HPDE6-E6E7 (cell line): ENCODE measurements at regions not wholly inside any gene's neighbourhood (a gene's known extent, or its start where the extent isn't known, plus 50 kb on each side); places are given as distances from the start of the nearest gene placed in this dataset.

Source experiments
- DNase-seq: peaks from one replicate; pipeline ENCODE4 v3.0.0; 2011; ENCODE audit warnings: missing footprints; ENCODE audit errors: extremely low spot score

DNA sequence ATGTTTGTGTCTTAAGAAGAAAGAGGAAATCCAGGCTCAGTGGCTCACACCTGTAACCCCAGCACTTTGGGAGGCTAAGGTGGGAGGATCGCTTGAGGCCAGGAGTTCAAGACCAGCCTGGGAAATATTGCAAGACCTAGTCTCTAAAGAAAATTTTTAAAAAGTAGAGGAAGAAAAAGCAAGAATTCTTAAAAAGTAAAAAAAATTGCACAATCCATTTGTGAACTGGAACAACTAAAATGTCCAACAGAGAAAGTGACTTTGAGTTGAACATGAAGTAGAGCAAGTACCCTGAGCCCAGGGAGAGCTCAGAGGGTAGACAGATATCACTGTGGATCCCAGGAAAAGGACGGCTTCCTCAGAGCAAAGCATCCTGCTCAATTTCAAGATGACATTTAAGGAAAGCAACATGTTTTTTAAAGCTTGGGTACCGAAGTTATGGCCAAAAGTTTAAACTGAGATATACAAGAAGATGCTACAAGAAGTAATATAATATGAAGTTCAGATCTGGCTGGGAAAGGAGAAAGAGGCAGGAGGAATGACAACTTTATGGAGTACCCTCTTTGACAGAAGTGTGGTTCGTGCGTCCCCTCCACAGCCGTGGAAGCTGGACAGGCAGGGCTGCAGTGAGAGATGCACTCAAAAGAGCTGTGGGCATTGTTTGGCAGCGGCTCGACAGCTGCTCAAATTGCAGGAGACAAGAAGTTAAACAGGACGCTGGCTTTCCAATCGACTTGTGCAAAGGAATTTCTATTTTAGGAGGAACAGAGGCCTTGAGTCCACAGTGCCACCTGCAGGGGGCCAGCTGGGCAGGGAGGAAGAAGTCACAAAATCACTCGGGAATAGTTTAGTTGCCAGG, 201.3 kb downstream of the JCAD start:
- peak; percentile 15 for DNase-seq

DNA sequence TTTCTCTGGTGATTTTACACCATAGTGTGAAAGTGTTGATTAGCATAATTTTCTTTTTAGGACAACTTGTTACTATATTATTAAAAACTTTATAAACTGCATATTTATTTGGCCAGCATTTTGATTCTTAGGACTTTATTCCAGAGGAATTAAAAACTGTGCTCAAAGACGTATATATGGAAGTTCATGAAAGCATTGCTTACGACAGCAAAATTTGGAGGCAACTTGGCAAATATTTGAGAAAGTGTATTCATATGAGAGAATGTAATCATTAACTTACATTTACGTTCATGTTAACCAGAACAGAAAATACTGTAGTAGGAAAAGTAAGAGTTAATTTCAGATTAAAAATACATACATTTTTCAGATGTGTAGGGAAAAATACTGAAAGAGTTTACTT, 203.1 kb downstream of the JCAD start:
- no peak for DNase-seq

DNA sequence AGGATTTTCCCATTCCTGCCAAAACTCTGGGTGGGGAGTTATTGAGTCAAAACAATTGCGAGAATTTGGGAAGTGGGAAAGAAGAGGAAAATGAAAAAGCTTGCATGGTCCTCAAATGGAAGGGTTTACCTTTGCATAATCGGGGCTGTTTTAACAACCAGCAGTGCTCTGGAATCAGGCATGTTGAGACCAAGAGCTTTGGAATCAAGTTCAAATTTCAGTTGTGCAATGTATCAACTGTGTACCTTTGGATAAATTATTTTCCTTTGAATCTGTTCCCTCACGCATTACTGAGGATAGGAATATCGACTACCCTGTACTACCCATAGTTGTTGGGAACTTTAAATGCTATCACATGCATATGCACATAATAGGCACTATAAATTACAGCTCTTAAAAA, 205.5 kb downstream of the JCAD start:
- DNase-seq, result no peak

DNA sequence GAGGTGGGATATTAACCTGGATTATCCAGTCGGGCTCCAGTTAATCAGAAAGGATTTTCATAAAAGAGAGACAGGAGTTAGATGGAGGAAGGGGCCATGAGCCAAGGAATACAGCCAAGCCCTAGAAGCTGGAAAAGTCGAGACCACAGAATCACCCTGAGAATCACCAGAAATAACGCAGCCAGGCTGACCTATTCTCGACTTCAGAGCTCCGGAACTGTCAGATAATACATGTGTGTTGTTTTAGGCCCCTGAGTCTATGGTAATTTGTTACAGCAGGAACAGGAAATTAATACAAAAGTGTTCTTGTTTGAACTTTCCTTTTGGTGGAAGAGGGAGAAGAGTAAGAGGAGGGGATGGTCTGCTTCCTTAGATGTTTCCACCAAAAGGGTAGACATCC, 208.1 kb downstream of the JCAD start:
- no peak for DNase-seq

DNA sequence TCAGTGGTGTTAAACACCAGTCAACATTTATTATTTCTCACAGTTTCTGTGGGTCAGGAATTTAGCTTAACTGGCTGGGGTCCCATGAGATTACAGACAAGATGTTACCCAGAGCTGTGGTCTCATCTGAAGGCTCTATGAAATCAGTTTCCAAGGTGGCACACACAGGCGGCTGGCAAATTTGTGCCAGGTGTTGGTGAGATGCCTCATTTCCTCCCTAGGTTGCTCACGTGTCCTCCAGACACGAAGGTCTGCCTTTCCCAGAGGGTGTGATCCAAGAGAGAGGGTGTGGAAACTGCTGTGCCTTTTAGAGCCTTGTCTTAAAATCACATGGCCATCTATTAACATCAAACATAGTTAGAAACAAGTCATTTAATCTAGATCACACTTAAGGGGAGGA, 209.0 kb downstream of the JCAD start:
- DNase-seq, result no peak

DNA sequence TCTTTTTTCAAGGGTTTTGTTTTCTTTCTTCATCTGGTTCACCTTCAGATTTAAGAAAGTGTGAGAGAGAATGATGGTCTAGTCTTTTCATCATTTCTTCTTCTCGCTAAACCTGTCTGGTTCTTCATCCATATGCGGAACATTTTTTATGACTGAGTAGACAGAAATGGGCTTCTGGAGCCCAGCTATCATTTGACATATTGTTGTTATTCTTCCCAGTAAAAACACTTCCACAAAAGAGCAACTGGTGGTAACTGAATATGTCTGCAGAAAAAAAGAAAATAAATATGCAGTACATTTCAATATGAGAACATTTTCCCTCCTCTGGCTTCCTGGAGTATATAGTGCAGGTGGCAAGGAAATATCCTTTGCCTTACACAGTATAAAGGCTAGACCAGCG, 209.5 kb downstream of the JCAD start:
- DNase-seq, result no peak

DNA sequence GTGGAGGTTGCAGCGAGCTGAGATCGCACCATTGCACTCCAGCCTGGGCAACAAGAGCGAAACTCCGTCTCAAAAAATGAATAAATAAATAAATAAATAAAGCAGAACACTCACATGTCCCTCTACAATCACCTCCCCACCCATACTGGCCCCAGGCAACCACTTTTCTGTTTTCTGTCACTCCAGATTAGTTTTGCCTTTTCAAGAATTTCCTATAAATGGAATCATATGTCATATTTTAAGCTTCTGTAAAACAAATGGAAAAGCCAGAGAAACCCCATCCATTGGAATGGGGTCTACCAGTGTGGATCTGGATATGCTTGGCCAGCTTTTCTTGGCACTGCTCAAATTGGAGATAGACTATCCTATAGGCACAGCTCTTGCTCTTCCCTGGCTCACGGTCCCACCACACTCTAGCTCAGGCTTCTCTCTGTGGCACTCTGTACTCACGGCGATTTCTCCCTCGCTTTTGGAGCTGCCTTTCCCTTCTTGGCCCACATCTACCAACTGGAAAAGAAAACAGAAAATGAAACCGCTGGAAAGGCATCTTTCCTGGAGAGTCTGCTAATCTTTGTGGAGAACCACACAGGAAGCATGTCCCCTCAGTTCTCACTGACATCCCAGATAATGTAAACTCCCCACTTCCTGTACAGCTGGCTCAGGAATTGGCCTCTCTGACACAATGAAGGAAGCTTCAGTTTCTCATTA, 210.1 kb downstream of the JCAD start:
- no peak for DNase-seq

DNA sequence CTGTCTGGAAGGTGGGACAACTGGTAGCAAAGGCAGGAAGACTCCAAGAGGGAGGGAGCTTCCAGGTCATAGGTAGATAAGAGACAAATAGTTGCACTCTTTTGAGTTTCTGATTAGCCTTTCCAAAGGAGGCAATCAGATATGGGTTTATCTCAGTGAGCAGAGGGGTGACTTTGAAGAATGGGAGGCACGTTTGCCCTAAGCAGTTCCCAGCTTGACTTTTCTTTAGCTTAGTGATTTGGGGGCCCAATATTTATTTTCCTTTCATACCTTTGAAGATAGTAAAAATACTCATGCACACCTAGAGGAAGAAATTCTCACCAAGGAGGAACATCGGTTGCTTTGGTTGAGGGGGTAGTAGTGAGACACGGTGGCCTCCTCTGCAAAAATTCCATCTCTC, 212.1 kb upstream of the SVIL start:
- DNase-seq, result no peak

DNA sequence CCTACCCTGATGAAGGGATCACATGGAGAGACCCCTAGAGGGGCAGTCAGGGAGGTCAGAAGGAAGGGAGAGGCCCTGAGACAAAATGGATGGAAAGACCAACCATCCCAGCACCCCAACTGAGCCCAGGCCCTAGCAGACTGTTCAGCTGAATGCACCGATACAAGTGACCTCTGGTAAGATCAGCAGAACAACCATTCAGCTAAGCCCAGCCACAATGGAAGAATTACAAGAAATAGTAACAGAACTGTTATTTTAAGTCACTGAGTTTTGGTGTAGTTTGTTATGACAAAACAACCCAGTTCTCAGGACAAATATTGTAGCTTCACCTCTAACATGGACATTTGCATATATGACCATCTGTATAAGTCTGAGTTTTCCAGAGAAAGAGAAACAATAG, 210.4 kb upstream of the SVIL start:
- no peak for DNase-seq

DNA sequence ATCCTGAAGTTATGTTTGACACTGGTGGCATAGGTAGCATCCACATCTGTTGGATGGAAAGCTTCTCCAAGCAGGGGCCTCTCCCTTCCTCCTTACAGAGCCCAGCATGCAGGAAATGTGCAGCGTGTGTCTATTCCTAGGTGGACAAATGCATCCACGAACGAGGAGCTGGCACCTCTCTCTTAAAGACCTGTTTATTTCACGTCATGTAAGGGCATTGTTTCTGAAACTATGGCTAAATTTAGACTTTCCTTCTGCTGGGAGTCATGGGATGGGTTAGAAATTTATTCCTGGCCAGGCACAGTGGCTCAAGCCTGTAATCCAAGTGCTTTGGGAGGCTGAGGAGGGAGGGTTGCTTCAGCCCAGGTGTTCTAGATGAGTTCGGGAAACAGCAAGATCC, 208.4 kb upstream of the SVIL start:
- no peak for DNase-seq

DNA sequence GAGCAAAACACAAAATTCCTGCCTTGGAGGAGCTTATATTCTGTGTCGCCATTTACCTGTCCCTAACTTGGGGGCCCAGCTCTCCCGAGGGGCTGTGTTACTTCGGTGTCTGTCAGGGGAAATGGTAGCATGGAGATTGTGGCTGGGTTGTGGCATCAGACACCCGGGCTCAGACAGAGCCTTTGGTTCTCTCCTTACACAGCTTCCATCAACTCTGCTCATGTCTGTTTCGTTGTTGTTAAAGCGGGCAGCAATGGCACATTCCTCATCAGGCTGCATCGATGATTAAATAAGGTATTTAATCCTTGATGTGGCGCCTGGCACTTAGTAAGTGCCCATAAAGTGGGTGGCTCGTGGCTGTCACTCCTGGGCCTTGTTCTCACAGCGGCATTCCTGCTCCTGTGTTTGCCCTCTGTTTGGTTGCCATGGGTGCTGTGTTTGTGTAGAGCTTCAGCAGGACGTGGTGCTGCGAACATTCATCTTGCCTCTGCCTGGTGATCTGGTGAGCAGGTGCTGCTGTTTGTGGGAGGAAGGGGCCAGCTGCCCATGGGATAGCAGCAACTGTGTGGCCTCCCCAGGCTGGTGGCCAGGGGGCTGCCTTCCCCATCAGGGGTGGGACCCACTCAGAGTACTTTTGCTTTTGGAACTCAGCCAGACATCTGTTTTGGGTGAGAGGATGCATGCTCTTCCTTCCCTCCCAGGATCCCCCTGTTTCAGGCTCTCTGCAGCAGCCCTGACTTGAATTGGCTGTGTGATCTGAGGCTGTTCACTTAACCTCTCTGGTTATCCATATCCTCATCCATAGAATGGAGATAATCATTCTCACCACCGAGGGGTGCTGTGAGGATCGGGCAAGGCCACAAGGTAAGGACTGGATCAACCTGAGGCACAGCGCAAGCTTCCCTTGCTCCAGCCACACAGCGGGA, 207.2 kb upstream of the SVIL start:
- no peak for DNase-seq

DNA sequence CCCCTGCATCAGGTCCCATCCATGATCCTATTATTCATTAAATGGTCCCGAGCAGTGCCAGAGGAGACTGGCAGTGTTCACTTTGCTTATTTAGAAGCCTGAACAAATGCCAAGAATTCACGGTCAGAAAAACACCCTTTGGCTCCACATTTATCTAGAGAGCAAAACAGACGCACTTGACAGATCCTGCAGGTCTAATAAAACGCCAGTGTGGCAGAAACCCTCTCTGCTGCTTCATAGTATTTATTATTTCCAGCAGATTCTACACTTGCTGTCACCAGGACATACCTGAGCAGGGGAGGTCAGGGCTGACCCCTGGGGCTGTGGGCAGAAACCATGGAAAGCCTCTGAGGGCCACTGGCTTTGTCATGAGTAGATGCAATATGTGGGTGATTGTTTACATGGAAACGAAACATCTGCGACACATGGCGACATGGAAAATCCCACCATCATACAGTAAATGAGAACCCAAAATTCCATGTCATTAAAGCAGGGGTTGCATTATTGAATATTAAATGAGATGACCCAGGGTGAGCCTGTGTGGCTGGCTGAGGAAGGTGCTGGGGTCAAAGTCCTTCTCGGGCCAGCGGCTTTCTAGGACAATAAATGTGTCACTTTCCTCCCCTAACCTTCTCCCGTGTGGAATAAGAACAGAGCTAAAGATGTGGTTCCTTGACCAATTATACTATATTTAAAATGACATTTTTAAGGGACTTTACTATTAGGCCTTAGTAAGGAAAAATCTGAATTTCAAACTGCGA, 205.9 kb upstream of the SVIL start:
- no peak for DNase-seq

DNA sequence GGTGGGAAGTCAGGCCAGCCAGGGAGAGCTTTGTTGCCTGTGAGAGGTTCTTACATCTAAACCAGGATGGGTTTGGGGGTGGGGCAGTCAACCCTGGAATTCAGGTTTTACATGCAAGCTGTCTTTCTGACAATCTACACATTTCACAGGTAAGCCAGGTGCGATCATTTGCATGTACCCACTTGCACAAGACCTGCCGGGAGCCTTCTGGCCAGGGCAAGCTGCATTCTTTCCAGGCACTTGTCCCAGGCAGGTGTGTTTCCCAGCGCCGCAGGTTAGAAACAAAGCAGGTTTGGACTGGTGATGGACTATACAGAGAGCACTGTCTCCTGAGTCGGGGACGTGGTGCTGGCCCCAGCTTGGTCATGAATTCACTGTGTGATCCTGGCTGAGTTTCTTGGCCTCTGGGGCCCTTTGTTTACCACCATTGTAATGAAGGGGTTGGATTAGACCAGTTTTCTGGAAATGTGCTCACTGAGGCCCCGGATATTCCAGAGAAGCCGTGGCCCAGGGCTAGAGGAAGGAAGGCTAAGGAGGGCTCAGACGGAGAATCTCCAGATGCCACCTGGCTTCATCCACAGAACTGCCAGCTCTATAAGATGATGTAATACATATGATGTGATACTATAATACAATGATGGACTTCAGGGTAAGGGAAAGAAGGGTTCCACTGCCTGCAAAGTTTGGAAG, 205.2 kb upstream of the SVIL start:
- DNase-seq, result peak; percentile 55

DNA sequence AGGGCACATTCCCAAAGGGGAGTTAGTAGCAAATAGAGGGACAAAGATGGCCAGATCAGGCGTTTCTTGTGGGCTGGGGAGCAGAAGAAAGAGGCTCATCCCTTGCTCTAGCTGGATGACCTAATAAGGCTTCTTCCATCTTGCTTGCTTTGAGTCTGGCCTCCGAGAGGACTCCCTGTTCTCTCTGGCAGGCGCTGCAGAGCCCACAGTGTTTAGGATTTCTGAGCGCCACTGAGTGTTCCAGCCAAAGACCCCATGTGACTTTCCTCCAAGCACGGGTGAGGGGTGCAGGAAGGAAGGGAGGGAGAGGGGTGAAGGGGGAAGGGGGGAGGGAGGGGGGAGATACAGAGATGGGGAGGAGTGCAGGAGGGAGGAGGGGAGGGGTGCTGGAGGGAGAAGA, 203.8 kb upstream of the SVIL start:
- DNase-seq, result no peak

DNA sequence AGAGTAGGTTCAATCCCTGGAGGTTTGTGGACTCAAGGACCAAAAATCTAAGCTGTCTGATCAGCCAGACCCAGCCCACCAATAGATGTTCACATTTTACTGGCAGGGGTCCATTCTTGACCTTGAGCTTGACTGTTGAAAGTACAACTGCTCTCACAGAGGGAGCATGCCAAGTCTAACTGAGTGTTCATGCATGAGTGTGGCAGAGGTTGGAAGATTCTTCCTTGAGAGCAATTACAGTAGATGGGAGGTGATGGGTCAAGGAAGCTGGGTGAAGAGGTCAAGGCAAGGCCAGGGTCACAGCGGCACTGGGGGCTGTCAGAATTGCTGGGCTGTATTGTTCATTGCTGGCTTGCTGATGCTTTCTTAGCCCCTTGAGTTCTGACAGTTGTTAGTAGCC, 202.8 kb upstream of the SVIL start:
- DNase-seq, result no peak

DNA sequence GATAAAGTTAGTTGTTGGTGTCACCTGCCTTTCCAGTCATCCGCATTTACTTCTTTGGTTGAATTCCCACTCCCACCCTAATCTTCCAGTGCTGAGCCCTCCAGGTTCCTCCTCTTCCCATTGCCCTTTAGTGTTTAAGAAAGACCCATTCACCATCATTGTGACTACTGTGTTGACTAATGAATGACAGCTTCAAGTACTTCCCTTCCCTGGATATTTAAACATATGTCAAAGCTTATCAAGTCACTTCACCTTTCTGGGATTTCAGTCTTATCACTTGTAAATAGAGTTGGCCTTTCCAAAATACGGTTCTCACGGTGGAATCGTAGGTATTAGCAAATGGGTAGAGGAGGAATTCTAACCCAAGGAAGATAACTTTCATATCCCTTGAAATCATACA, 201.6 kb upstream of the SVIL start:
- no peak for DNase-seq

DNA sequence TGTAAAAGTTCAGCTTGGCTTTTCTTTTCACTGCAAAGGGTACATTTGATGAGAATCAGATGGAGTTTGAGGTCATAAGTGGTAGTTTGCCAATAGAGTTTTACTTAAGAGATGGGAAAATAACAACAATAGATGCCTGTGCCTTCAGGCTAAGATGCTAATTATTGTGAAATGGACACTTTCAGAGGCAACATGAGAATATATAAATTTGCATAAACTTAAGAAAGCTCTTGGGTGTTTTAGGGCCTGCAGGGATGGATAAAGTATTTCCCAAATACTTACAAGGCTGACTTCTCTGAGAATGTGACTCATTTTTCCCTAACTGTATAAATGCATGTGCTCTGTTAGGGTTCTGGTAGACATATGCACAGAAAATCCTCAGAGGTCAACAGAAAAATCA, 200.3 kb upstream of the SVIL start:
- no peak for DNase-seq

DNA sequence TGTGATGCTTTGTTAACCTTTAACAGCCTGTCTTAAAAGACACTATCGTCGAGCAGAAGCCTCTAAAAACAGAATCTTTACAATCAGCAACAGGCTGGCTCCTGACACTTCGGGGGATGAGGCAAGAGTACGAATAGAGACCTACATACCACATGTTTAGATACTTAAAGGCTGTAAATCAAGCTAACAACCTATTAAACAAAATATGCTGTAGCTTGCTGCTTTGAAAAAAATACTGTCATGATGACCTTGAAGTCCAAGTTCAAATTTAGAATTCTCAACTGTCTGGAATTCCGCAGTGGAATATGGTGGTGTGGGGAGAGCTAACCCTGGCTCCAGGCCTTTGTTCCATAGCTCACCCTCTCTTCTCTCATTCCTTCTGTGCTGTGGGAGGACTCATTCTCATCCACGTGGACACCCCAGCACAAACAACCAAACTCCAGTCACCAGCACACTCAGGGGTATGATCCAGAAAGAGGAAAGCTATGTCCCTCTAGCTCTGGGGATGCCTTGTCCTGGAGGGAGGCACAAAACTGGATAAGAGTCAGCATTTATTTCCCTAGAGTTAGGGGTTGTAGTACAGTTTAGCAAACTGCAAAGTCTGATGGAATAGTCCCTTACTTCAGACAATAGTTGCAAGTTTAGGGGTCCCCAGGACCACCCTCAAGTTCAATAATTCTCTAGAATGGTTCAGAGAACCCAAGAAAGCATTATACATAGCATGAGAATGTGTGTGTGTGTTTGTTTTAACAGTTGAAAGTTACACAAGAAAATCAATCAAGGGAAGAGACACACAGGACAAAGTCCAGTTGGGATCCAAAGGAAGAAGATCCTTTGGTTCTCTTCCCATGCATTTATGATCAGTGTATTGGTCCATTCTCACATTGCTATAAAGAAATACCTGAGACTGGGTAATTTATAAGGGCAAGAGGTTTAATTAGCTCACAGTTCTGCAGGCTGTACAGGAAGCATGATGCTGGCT, 196.1 kb upstream of the SVIL start:
- no peak for DNase-seq

DNA sequence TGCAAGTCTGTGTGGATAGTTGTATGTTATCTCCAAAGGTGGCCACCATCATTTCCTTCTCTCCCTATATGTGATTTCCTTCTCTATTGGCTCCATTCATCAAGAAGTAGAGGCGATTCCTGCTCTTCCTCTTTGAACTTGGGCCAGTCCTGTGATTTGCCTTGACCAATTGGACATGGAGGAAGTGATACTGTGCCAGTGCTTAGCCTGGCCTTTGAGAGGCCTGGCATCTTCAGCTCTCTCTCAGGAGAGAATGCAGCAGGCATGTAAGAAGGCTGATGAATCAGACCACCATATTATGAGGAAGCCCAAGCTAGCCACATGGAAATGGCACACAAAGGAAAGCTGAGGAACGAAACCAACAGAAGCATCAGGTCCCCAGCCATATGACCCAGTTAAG, 195.0 kb upstream of the SVIL start:
- no peak for DNase-seq

DNA sequence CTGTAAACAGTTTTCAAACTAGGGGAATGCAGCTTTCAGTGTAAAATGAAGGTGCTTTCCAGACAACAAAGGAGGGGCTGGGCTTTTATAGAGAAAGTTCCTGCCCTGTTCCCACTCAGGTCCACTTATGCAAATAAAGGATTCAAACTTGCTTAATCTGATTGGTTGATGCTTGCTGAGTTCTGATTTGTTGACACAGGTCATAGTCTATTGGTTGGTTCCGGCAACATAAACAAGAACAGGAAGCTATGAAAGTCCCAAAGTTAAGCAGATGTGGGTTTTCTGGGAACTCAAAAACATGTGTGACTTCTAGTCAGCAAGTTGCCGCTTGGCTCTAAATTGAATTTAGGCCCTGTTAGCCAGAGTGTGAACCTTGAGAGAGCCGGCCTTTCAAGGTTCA, 194.2 kb upstream of the SVIL start:
- no peak for DNase-seq
